H7 (cell line): ENCODE measurements at regions not wholly inside any gene's neighbourhood (a gene's known extent, or its start where the extent isn't known, plus 50 kb on each side); places are given as distances from the start of the nearest gene placed in this dataset.

Source experiments
- DNase-seq: peaks from one replicate; pipeline ENCODE4 v3.0.0; 2012
- H3K27me3 ChIP-seq: 2 replicates; pipeline ENCODE4 v1.6.0; 2011; ENCODE audit warnings: mild to moderate bottlenecking, low read length; ENCODE audit not compliant: control insufficient read depth, insufficient read depth
- H3K36me3 ChIP-seq: replicated peaks from 2 replicates; pipeline ENCODE4 v1.5.1; 2011; ENCODE audit warnings: low read length; ENCODE audit not compliant: control insufficient read depth, insufficient read depth
- H3K4me3 ChIP-seq: 2 replicates; pipeline ENCODE4 v1.5.1; 2011; ENCODE audit warnings: low read depth, mild to moderate bottlenecking, control low read depth, low read length, moderate library complexity; ENCODE audit not compliant: insufficient read depth

DNA sequence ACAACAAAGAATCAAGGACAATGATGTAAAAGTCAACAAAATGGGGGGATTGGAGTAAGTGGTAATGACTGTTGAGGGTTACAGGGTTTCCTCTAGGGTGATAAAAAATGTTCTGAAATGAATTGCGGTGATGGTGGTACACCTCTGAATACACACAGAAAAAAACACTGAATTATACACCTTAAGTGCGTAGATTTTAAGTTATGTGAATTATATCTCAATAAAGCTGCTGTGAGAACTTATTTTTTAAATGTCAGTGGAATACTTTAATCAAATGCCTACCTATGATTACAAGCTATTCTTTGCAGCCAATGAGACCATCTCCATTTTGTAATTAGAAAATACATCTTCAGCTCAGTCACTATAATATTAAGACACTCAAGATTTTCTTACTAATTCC lies 53.5 kb downstream of the ZNF608 start:
- Histone ChIP-seq H3K27me3 (no peaks in the 10 kb centered on the region), H3K4me3 (no peak overlapping the region), H3K36me3 (no peaks in the 10 kb centered on the region)
- no peak for DNase-seq

DNA sequence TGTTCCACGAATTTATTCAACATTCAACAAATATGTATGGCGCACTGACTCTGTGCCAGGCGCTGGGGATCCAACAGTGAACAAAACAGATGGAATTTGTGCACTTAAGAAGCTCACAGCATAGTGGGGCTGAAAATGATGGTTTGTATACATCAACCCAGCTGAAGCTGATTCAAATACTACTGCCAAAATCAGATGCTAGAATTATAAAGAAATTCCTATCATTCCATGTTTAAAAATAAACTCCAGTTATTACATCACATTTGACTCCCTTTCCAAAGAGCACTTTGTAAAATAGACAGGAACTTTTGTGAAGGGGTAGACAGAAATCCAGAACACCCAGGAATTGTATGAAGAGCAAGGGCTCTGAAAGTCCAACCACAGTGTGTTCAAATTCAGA lies 54.1 kb downstream of the ZNF608 start:
- DNase-seq = no peak
- Histone ChIP-seq H3K27me3 (no peaks in the 10 kb centered on the region), H3K36me3 (no peaks in the 10 kb centered on the region), H3K4me3 (no peak overlapping the region)

DNA sequence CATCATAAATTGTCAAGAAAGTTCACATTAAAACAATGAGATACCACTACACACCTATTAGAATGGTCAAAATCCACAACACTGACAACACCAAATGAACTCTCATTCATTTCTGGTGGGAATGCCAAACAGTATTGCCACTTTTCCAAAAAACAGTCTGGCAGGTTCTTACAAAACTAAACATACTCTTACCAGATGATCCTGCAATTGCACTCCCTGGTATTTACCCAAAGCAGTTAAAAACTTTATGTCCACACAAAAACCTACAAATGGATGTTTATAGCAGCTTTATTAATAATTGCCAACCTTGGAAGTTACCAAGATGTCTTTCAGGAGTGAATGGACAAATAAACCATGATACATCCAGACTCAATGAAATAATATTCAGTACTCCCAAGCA lies 56.8 kb downstream of the ZNF608 start:
- Histone ChIP-seq H3K27me3 (no peaks in the 10 kb centered on the region), H3K4me3 (no peak overlapping the region), H3K36me3 (no peaks in the 10 kb centered on the region)
- no peak for DNase-seq

DNA sequence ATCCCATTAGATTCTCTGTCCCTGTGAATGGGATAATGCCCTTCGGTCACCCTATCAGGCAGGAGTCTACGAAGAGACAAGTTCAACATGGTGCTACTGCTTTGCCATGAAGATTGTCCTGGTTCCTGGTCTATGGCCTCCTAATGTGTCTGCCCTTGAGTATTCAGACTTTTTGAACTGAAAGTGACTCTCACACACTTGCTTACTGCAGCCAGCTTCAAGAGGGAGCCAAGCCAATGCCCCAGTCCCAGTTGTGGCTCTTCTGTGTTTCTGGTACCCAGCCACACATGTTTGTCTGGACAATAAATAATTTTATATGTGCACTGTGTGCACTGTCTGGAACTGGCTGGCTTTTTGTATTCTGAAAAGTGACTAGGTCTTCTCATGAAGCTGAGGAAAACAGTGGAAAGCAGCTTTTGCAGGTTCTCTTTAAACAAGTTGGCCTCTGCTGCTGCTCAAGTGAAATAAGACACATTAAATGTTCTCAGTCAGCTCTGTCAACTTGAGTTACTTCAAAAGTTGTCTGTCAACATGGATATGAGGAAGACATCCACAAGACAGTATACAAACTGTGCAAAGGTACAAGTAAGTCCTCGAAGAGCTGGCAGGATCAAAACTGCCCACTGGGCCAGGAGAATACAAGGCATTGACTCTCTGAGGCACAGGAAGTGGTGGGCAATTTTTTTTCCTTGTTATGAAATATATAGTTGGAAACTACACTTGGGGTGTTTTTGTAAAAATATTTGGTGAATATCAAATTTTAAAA lies 60.0 kb downstream of the ZNF608 start:
- Histone ChIP-seq H3K27me3 (no peaks in the 10 kb centered on the region), H3K4me3 (no peak overlapping the region)
- DNase-seq = no peak

DNA sequence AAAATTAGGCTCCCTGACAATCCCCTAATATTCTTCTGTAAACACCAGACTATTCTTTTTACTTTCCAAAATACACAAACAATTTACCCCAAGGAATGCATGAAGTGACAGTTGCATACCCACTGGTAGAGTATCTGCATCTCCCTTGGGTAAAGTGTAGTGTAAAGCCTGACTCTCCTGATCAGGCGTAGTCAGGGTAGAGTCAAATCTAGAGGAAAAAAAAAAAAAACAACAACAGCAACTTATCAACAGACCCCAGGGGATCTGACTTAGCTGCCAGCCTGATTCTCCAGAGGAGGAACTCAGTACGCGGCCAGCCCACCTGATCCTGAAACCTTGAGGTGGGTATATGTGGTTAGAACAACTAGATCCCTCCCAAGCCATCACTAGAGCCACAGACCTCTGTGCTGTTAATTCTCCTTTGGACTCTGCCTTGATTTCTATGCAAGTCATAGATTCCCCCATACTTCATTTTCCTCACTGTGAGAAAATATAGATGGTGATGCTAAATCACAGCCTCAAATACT lies 61.0 kb downstream of the ZNF608 start:
- H3K36me3 ChIP-seq = no peaks in the 10 kb centered on the region
- H3K27me3 ChIP-seq = no peaks in the 10 kb centered on the region
- no peak overlapping the region for H3K4me3 ChIP-seq
- no peak for DNase-seq

More for the DNA sequence above, 60.0 kb downstream of the ZNF608 start:
- H3K36me3 ChIP-seq = no peaks in the 10 kb centered on the region

DNA sequence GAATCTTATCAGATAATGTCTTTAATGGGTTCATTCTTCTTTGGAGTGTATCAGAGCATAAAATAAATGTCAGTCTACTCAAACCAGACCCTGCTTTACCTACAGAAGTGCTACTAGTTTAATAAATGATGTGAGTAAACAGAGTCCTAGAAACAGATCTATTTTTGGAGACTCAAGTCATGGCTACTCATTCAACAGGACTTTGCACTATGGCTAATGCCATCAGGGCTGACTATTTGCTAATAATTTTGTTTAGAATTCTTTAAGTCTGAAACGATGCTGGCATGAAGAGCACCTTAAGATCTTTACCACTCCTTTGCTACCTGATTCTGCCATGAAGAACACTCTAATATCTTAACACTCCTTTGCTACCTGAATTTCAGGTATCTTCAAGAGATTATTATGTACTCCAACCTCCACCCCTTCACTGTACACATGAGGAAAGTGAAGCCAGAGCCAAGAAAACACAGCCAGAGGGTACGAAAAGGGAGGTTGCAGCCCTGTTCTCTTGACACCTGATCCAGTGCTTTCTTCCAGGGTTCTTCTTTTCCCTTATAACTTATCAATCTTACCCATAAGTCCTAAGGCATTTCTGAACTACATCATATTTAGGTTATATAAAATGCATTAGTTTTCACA lies 62.4 kb downstream of the ZNF608 start:
- DNase-seq = no peak
- H3K27me3 ChIP-seq = no peaks in the 10 kb centered on the region
- no peak overlapping the region for H3K4me3 ChIP-seq
- H3K36me3 ChIP-seq = no peaks in the 10 kb centered on the region

DNA sequence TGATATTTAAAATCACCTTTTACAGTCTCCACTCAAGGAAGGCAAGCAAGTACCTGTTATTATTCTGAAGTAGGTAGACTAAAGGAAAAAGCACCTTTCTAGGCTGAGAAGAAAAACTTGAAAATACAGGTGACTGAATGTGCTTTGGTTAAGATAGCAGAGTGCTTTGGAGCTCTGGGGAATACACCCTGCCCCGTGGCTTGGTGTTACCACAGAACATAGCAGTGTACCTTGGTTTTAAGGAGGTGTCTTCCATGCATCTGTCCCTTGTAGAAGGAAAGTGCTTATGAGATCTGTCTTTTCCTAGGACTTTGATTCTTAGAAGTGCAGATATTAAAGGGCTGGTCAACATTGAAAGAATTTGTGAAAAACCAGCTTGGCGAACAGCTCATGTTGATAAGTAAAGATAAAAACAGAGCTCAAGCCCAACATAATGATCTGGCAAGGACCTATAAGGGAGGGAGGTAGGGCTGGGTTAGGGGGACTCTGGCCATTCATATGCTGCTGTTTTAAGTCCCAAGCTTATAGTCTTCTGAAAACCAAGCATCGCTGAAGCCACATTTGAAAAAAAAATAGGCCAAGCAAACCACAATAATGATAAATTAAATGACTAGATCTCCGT lies 66.8 kb downstream of the ZNF608 start:
- Histone ChIP-seq H3K36me3 (no peaks in the 10 kb centered on the region), H3K27me3 (no peaks in the 10 kb centered on the region), H3K4me3 (no peak overlapping the region)
- no peak for DNase-seq

DNA sequence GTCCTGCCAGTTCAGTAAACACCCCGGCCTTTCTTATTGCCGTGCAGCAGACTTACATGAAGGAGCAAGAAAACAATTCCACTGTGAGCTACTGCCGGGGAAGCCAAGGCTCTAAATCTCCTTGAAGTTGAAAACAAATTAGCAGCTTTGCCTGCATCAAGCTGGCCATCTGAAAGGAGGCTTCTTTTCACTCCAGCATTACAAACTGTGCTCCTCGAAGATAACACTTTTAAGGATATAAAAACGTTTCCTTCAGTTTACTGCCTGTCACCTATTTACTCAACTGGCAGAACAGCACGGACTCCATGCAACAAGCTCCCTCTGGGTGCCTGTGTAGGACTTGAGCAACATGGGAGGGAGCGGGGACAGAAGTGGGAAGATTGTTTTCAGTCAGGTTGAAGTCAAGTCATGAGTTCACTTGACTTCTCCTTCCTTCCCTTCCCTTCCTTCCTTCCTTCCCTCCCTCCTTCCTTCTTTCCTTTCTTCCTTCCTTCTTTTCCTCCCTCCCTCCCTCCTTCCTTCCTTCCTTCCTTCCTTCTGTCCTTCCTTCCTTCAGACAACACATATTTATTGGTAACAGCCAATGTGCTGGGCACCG lies 67.4 kb downstream of the ZNF608 start:
- Histone ChIP-seq H3K36me3 (no peaks in the 10 kb centered on the region), H3K27me3 (no peaks in the 10 kb centered on the region), H3K4me3 (no peak overlapping the region)
- no peak for DNase-seq

DNA sequence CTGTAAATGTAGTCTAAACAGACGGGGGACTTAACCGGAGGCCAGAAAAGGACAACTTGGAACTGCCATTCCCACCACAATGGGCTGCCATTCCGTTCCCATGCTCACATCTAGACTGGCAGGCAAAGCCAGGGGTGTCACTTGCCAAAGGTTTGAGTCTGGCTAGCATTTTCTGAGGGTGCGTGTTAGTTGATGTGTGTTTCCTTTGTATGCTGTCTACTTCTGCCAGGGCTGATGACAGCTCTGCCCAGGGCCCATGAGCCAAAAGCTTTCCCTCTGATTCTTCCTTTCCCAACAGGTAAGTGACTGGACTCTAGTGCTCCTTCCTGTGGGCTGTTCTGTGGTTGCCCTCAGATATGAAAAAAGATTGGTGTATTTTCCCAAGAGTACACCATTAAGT lies 68.0 kb downstream of the ZNF608 start:
- Histone ChIP-seq H3K4me3 (no peak overlapping the region), H3K27me3 (no peaks in the 10 kb centered on the region), H3K36me3 (no peaks in the 10 kb centered on the region)
- DNase-seq = no peak

DNA sequence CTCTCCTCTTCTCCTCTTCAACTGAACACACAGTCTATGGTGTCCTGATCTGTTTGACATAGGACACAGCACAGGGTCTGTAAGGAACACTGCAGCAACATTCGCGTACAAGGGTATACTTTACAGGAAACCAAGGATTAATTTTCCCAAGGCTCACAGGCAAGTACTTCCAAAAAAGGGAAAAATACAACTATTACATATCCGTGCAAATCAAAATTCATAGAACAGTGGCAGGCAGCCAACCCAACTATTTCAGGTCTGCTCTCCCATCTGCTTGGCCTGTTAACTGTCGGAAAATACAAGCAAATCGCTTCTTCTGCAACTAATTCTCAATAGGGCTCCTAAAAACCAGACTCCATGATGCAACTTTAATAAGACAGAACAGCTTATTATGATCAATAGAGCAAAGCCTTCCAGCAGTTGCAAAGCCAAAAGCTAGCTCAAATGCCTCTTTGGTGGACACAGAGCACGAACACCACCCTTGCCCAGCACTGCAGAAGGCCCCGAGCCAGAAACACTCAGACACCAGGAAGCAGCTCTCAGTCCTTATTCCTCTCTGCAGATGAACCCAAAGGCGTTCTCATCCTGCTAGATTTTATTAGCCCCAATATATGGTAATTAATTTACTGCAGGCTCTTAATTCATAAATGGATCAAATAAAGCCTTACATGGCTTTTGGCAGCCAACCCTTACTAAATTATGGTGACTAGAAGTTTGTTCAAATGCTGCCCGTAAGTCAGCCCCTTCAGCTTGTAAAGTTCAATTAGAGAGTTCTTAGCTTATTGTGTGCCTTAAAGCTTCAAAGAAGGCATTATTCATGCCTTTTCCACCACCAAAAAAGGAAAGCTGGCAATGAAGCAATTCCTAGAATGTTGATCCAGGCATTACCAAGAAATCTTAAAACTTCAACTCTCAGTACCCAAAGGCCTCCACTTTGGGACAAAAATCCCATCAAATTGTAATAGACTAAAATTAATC lies 68.8 kb downstream of the ZNF608 start:
- no peaks in the 10 kb centered on the region for H3K36me3 ChIP-seq
- no peak for DNase-seq
- no peaks in the 10 kb centered on the region for H3K27me3 ChIP-seq
- no peak overlapping the region for H3K4me3 ChIP-seq

DNA sequence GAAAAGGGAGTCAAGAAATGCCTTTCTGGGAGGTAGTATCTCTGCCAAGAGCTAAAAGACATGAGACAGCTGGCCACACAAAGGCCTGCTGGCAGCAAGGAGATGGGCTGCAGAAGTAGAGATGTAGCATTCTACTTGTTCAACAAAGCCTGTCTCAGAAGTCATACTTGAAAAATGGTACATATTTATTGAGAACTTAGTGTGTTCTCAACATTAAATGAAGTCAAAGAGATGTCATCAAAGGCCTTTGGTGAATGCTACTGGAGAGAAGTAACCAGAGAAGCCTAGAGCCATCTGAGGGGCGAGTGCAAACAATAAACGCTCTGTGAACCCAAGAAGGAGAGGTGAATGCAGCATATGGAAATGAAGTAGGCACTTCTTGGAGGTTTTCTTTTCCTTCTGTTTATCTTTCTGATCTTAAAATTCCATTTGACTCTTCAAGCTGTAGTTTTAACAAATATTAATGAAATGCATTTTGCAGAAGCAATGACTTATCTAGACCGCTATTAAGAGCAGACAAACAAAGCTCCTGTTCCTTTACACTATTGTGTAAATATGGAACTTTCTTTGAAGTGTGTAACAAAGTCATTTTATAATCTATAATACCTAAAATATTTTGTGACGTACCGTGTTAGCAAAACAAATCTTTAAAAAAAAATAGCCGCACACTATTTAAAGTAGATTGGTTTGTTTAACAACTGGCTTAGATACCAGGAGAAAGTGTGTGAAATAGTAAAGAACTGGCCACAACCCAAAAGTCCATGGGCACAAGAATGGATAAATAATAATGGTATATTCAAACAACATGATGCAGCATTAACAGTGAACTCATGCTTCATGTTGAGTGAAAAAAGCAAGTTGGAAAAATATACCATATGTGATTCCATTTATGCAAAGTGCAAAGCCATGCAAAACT lies 70.2 kb downstream of the ZNF608 start:
- H3K4me3 ChIP-seq = no peak overlapping the region
- DNase-seq = no peak
- no peaks in the 10 kb centered on the region for H3K27me3 ChIP-seq
- H3K36me3 ChIP-seq = no peaks in the 10 kb centered on the region

DNA sequence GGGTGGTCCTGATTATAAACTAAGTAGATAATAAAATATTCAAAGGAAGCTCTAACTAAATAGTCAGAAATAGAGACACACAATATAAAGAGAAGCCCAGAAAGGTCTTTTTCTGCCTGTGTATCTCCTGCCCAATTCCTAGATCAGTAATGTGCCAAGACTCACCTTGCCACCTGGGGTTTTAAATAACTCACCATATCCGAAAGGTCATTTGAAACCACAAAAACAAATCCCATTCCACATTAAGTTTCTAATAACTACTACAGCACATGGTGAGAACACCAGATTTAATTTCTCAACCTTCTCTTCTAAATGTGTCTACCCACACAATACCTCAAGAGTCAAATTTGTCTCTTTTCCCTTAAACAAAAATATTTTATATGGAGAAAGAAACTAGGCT lies 75.2 kb downstream of the ZNF608 start:
- no peak for DNase-seq
- Histone ChIP-seq H3K36me3 (no peaks in the 10 kb centered on the region), H3K4me3 (no peak overlapping the region), H3K27me3 (no peaks in the 10 kb centered on the region)

DNA sequence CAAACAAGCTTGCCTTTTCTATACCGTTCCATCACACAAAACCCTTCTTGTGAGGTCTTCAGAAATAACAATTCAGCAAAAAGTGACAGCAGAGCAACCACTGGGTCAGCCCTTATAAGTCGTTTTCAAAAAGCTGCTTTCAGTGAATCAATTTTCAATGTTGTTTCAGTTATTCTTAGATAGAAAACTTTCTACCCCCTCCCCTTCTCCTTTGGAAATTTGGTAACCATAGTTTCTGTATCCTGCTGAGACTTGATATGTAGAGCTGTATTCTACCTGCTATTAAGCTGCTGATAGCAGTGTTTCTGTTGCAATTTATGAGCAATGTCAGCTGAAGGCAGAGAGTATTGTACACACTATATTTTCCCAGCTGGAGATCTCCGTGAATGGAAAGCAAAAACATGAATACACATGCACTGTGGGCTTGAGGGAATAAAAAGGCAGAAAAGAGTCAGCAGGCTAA lies 75.7 kb downstream of the ZNF608 start:
- Histone ChIP-seq H3K27me3 (no peaks in the 10 kb centered on the region), H3K4me3 (no peak overlapping the region), H3K36me3 (no peaks in the 10 kb centered on the region)
- no peak for DNase-seq
